GM10248 (cell line): ENCODE measurements at regions not wholly inside any gene's neighbourhood (a gene's known extent, or its start where the extent isn't known, plus 50 kb on each side); places are given as distances from the start of the nearest gene placed in this dataset.

ENCODE experiments used
- CTCF ChIA-PET: fragments of 300-600 bp; sonication (Branson Sonifier 250); formaldehyde crosslinking; extraction: SDS; loops from one replicate; lab custom pipeline; 2021; ENCODE audit warnings: antibody characterized with exemption; lab: Yijun Ruan, JAX
- POLR2A ChIA-PET: fragments of 350-650 bp; sonication (Branson Sonifier 250); formaldehyde crosslinking; extraction: SDS; loops from one replicate; lab custom pipeline; 2020; ENCODE audit warnings: antibody characterized with exemption; lab: Yijun Ruan, JAX
- DNase-seq: peaks from one replicate; pipeline ENCODE4 v3.0.0; 2012; ENCODE audit errors: extremely low spot score
- TF ChIP-seq, protein P1 (sequence below): IDR thresholded peaks from 2 replicates; pipeline ENCODE4 v1.5.1; 2012; ENCODE audit warnings: mild to moderate bottlenecking, low read depth; ENCODE audit errors: extremely low read depth, missing control alignments, control extremely low read depth

GRCh38 chr1:201595381-201595780, 56.5 kb downstream of the NAV1 start:
- TF ChIP-seq, protein P1, sequence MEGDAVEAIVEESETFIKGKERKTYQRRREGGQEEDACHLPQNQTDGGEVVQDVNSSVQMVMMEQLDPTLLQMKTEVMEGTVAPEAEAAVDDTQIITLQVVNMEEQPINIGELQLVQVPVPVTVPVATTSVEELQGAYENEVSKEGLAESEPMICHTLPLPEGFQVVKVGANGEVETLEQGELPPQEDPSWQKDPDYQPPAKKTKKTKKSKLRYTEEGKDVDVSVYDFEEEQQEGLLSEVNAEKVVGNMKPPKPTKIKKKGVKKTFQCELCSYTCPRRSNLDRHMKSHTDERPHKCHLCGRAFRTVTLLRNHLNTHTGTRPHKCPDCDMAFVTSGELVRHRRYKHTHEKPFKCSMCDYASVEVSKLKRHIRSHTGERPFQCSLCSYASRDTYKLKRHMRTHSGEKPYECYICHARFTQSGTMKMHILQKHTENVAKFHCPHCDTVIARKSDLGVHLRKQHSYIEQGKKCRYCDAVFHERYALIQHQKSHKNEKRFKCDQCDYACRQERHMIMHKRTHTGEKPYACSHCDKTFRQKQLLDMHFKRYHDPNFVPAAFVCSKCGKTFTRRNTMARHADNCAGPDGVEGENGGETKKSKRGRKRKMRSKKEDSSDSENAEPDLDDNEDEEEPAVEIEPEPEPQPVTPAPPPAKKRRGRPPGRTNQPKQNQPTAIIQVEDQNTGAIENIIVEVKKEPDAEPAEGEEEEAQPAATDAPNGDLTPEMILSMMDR: no peak
- no peak for DNase-seq
- POLR2A ChIA-PET: no interaction called here
- CTCF ChIA-PET: interaction anchor here (1.1 kb wide), 1 partner anchor 17 kb away, joined by 3 read pairs; no protein-coding TSS in a partner anchor

- ChIA-PET POLR2A (no interaction called here), CTCF (interaction anchor here (1.6 kb wide), 1 partner anchor 35 kb away, joined by 5 read pairs; no protein-coding TSS in a partner anchor)
- TF ChIP-seq, protein P1: no peak
- no peak for DNase-seq
Measured at GRCh38 chr1:201596101-201596868, 57.4 kb downstream of the NAV1 start.

DNA sequence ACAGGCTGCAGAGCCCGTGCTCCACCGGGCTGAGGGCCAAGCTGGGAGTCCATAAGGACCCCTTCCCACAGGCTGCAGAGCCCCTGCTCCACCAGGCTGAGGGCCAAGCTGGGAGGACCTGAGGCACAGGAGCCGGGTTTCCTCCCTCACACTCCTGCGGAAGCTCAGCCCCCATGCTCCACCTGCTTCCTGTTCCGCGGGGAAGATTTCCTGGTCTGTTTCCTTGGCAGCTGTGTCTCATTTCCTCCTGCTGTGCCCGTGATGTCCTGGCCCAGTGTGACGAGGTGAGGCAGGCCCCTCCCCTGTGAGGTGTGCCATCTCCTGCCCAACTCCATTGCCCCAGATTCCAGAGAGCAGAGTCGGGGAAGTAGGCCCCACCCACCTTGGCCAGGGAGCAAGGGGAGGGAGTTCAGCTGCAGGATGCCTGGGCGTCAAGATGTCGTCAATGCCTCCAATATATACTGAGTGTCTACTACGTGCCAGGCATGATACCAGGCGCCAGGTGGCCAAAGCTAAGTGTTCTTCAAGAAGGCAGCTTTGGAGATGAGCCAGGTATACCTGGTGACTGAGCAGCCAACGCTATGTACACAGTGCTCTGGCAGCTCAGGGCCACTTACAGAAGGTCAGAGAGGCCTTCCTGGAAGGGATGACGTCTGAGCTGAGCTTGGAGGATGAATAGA, 58.8 kb downstream of the NAV1 start:
- CTCF ChIA-PET: interaction anchor here (0.8 kb wide), 1 partner anchor 85 kb away, joined by 3 read pairs; no protein-coding TSS in a partner anchor
- POLR2A ChIA-PET: no interaction called here
- no peak for DNase-seq
- TF ChIP-seq, protein P1: no peak

DNA sequence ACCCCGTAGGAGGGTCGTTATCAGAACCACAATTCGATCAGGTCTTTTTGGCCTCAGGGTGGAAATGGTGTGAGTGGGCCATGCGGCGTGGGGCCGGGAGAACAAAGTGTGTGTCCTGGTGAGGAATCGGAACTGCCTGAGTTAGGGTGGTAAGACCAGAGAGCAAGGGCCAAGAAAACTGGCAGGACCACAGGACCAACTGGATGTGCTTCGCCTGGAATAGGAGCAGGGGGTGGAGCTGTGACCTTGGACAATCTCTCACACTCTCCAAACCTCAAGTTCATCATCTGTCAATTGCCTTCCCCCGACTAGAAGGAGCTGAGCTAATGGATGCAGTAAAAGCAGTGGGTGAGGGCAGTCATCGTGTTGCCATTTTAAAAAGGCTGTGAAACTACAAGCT, 59.5 kb downstream of the NAV1 start:
- CTCF ChIA-PET: interaction anchor here (0.8 to 1.0 kb wide), 3 partner anchors 40 to 111 kb away, joined by 3 to 5 read pairs (median 3); no protein-coding TSS in a partner anchor
- POLR2A ChIA-PET: no interaction called here
- DNase-seq: no peak
- TF ChIP-seq, protein P1: no peak

- no peak for DNase-seq
- POLR2A ChIA-PET: no interaction called here
- CTCF ChIA-PET: interaction anchor here (0.8 to 1.0 kb wide), 2 partner anchors 40 to 111 kb away, joined by 3 to 5 read pairs; no protein-coding TSS in a partner anchor
- TF ChIP-seq, protein P1: no peak
Measured at GRCh38 chr1:201598973-201599372, 60.0 kb downstream of the NAV1 start.

GRCh38 chr1:201599548-201599947, 60.6 kb downstream of the NAV1 start:
- DNase-seq: no peak
- TF ChIP-seq, protein P1: no peak
- POLR2A ChIA-PET: no interaction called here
- CTCF ChIA-PET: interaction anchor here (1.0 kb wide), 1 partner anchor 110 kb away, joined by 3 read pairs; no protein-coding TSS in a partner anchor
